Stimulated activated CD4-positive, alpha-beta T cell treated with anti-CD3 and anti-CD28 coated beads, Interleukin-2, amount 100 ng/mL, for 4 hours (primary cell): ENCODE measurements at regions not wholly inside any gene's neighbourhood (a gene's known extent, or its start where the extent isn't known, plus 50 kb on each side); places are given as distances from the start of the nearest gene placed in this dataset.

Experiments used
- DNase-seq: peaks from one replicate; pipeline ENCODE4 v3.0.0-alpha.2; 2020; ENCODE audit warnings: low read depth

DNA sequence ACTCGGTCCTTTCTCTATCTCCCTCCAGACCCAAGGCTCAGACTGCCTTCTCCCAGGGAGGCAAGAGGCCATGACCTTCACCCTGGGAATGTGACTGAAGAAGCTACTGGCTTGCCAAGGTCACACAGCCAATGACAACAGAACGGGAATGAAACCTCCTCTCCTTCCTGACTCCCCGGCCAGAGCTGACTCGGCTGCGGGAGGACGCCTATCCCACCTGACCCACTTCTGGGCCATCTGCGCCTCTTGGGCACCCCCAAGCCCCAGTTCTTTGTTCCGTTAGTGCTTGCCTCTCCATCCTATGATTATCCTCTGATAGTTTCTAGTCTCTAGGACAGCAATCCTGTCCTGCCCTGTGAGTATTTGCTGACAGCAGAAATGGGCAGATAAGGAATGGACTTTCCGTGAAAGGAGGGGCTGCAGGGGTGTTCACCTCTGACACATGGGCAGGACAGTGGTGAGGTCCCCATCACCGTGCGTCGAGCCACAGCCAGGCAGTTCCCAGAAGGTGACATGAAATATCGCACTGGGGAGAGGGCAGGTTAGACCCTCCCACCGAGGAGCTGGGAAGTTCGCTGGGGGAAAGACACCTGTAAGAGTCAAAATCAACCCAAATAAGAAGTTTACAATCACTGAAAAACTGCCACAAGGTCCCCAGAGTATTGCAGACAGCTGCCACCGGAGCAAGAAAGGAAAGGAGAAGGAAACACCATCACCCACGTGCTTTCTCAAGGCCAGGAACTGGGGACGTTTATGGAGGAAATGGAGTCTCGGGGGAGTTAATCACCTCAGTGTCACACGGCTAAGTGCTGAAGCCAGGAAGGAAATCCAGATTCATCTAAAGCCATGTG, 63.0 kb downstream of the INSIG1 start:
- no peak for DNase-seq

DNA sequence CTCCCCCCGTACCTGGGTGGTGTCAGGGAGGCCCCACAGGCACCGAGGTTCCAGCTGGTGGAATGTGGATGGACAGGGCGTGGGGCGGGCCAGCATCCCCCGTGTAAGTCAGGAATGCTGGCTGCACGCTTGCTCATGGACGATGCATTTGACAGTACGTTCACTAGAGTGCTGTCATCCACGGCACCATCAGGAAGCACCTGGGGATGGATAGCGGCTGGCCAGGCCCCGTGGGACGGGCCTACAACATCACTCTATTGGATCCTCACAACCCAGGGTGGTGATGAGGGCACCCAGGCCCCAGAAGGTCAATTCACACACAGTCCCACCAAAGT, 63.6 kb downstream of the INSIG1 start:
- DNase-seq: no peak

DNA sequence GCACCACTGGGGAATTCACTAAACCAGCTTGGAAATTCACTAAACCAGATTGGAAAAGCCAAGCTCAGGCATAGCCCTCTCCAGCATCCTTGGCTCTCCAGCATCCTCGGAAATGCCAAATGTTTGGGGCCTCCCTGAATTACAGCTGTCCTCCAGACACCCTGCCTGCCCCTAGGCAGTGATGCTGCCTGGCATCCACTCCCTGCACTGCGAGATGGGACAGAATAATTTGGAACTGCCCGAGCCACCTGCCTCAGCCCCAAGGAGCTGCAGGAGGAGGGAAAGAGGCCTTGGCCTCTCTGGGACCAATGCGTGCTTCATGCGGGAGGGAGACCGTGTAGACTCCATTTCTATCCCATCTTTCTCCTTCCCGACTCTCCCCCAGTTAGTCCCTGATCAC, 64.3 kb downstream of the INSIG1 start:
- DNase-seq: no peak

DNA sequence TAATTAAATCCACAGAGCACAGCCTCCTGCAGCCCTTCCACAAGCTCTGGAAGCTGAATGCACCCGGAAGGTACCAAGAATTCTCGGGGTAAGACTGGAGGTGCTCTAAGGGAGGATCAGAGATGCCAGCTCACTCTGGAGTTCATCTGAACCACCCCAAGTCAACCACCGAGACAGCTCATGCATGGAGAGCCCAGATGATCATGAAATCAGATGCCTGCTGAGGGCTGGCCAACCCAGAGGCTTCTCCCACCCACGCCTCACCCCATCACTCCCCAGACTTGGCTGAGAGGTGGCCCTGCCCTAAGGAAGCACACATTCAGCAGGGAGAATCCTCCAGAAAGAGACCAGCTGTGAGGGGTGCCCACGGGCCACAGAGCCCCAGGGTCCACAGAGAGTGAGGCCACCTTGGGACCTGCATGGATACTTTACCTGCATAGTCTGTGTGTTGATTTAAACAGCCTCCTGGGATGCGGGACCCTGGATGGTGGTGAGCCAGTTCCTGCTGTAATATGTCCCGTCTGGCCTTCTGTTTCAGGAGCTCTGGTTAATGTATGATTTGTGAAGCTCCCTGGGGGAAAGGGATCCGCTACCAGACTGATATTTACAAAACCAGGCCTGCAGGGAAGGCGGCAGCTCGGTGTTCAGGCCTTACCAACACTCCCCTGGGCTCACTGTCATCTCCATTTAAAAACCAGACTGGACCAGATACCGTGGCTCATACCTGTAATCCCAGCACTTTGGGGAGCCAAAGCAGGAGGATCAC, 64.9 kb downstream of the INSIG1 start:
- no peak for DNase-seq

DNA sequence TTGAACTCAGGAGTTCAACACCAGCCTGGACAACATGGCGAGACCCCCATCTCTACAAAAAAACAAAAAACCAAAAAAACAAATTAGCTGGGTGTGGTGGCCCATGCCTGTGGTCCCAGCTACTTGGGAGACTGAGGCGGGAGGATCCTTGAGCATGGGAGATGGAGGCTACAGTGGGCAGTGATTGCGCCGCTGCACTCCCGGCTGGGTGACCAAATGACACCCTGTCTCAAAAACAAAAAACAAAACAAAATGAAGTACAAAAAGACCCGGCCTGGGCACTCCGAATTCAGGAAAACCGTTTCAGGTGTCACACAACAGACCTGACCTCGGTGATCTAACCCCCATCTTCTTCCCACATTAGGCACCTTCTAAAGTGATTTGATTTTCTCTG, 65.5 kb downstream of the INSIG1 start:
- no peak for DNase-seq

DNA sequence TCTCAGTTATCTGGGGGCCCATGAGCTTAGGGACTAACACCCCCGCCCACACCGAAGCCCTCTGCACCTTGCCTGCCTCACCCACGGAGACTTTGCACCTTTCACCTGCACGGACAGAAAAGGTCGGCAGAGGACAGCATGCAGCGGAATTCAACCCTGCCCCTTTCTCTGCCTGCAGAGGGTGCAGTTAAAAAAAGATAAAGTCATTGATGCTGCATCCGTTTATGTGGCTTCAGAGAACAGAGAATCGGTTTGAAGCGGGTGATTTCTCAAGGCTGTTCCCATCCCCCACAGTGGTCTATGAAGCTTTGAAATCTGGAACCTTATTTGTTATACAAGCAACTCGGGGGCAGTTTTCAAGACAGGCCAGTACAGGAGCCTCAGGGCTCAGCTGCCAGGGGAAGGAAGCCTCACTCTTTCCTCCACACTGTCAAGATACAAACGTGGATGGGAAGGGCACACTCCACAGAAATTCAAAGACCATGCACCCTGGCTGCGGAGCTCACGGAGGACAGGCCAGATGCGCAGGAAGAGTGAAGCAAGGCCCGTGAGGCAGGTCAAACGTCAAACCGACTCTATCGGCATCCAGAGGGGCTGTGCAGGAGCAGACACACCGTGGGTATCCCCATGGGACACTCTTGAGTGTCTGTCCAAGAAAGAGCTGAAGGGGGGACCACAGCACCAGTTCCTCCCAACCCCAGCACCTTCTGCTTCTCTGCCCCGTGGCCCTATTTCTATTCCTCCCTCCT, 66.3 kb downstream of the INSIG1 start:
- DNase-seq: no peak

DNA sequence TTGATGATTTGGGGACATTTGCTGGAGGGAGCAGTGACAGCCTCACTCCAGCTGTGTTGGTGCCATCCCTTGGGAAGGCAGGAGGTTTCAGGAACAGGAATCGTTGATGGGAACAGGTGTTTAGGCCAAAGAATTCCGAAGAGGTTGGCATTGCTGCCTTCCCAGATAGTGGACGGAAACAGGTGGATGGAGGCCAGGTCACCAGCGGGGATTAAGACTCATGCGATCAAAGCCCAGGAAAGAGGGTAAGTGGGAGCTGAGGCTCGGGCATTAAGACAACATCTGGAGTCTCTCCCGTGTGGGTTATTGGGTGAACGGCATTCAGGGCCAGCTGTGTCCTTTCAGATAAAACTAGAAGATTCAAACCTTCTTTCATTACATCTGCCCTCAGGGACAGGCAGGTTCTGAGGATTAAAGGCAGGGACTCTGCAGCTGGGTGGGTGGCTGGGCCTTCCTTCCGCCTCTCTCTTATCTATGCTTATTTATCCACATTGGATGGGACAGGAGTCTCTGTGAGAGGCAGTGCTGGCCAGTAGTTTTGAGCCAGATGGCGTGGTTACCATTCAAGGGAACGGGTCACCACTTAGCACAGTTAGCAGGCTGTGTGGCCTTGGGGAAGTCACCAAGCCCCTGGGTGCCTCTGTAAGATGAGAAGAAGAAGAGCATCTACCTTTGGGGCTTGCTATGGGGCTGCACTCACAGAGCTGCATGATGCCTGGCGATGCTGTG, 67.6 kb downstream of the INSIG1 start:
- no peak for DNase-seq

DNA sequence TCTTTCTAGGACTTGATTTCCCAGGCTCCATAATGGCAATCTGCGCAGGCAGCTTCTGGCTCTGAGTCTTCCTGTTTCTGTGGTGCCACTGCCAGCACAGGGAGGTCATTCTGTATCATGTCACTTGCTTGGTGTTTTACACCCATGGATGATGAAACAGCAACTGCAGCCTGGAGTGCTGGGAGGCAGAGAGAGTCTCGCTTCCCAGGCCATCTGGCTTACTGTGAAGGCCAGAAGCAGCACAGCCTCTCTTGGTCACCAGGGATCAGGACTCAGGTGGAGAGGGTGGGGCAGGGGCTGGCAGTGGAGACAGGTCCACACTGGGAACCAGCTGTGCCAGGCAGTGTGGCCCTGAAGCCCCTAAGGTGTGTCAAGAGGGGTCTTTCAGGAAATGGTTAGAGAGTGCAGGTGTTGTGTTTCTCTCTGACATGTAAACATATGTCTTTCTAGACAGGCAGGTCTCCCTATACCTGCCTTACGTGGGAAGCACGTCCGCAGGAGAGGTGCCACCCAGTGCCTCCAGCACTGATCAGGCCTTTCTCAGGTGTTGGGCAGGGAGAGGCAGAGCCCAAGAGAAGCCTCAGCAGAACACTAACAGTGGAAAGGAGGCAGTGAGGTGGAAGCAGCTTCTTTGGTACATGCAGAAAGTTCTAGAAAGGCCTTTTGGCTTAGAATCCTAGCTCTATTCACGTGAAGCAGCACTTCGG, 71.4 kb downstream of the INSIG1 start:
- no peak for DNase-seq

DNA sequence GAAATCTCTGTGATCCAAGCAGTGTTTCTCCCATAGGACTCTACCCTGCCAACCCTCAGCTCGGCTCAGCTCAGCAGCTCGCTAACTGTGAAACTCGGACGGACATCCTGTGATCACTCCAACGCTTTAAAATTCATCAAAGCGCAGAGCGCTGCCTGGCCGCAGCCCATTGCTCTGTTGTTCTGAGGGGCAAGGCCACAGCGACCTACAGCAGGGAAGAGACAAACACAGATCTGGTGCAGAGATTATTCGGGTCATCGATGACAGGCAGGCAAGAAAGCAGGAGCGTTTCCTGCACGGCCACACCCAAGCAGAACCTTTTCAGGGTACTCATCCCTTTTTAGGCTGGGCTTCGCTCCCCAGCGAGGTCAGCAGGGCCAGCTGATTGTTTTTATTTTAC, 72.1 kb downstream of the INSIG1 start:
- no peak for DNase-seq

DNA sequence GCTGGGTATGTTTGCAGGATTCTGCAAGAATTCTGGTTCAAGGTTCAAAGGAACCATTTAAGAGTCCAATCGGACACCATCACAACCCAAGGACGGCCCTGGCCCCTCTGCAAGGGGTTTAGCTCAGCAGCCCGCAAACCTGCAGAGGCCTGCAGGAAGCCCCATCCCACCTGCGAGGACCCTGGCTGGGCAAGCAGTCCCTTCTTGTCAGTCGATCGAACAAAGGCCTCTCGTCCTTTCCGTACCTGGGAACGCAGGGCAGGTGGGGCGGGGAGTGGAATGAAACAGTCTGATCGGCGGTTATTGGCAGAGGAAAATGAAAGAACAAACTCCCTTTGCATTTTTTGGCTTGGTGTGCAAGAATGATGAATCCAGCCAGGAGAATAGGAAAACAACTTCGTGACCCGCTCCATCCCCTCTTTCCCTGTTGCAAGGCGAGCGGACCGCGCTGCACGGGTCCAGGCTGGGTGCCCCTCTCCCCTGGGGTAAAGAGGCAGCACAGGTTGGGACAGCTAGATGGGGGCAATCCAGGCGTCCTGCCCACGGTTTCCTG, 73.7 kb downstream of the INSIG1 start:
- no peak for DNase-seq

DNA sequence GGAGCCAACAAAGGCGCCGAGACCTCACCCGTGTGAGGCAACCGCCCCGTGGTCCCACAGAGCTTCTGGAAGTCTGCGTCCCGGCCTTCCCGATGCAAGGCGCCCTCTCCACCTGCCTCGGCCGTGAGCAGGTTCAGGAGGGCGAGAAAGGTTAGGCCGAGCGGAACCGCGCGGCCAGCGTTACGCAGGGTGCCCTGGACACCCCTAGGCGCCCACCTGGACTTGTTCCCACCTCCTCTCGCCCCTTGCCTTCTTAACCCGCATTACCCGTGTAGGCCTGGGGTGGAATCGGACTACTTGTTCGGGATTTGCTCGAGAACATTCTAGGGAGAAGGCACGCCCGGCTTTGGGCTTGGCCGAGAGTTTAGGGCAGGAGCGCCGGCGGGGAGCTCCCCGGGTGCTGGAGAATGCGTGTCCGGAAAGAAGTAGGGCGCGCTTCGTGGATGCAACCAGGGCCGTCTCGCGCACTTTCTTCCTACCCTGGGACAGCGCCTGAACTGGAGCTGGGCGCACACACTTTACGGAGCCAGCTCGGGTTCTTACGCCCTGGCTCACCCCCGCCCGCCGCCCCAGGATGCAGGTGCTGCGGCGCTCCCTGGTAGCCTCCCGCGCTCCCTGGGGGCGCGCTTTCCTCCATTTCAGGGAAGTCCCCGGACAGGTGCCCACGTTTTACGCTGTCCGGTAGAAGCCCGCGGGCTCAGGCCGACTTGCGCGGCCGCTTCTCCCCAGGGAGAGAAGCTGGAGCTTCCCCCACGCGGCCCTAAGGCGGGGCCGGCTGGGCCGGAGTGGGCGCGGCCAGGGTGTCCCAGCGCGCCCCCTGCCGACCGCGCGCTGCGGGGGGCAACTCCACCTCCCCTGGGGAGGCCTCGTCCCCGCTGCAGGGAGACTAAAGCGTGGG, 74.5 kb downstream of the INSIG1 start:
- no peak for DNase-seq

DNA sequence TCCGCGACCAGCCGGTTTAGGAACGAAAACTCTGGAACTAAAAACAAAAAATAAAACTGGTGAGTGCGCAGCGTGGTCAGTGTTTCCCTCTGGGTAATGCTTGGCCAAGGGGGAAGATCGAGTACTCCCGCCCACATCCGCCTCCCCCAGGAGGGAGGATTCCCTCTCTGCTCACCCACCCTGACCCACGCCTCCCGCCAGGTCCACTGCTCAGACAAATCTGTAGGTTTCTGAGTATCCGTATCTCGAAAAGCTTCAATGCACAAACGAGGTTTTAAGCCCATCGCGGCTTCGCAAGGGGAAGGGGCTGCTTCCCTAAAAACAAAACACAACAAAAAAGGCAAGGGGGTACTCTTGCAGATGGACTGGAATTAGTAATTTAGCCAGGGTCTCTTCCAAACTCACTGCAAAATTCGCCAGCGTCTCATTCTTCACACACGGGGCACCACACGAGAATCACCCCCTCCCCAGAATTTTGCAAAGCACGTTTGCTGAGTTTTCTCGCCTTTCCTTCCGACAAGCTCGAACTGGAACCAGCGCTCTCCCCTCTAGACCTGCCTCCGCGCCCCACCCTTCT, 75.2 kb downstream of the INSIG1 start:
- DNase-seq: no peak

DNA sequence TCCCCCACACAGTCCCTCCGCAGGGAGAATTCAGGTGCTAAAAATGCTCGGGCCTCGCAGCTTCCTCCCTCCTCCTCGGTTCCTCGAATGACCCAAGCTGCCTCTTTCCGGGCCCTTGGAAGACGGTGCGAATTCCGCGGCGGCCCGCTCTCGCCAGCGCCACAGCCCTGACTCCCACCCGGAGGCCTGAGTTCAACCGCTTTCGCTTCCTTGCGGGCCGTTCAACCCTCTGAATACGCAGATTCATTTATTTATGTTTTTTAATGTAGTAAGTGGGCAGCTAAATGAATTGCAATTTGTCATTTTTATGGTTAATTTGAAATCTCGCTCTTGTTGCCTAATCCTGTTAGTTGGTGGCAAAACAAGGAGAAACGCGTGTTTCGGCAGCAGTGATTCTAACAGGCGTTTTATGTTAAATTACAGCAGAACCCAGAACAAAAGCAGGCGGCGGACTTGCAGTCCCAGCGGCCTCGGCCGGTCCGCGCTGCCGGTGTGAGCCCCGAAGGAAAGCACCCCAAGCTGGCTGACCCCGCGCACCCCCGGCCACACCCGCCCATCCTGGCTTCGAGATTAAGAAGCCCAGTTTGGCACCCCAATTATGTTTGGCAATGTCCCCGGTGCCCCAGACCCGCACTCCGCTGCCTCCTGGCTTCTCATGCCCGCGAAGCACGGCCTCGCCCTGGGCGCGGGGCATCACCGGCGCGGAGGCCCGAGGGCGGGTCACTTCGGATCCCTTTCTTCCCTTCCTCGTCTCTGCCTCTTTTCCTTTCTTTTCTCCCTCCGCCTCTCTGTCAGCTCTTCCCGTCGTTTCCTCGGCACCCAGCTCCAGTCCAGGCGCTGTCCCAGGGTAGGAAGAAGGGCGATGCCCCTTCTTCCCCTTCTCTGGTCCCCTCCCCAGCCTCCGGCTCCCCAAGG, 75.9 kb downstream of the INSIG1 start:
- no peak for DNase-seq

DNA sequence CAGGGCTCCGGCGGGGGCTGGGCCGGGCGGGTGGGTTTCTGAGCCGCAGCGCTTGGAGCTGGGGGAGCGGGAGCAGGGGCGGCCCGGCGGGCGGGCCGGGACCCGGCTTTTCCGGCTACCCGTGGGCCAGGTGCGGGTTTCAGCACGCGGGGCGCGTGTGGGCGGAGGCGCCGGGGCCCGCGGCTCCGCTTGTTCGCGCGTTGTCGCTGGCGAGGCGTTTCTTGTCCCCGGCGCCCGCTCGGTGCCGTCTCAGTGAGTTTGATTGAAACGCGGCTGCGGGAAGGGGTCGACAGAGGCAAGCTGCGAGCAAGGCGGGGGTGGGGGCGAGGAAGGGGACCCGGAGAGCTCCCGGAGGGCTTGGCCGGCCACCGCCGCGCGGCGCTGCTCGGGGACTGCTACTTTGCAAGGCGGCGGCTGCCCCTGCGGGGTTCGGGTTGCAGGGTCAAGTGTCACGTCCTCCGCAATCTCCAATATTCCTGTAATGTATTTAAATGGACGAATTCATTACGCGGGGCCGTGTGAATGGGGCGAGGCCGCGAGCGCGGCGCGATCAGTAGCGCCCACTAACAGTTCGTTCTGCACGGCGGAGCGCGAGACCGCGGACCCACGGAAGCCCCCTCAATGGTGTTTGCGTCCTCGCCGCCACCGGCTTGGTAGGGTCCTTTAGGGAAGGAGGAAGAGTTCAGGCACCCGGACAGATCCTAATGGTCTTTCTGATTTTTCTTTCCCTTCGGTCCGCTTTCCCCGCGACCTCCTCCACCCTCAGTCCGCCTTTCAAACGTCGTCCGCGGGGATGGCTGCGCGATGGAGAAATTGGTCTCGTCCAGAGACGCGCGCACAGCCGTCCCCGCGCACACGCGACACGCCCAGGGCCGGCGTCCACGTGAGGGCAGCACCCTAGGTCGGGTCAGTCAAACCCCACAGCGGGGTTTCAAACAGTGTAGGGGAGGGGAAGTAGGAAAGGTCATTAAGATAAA, 76.9 kb downstream of the INSIG1 start:
- no peak for DNase-seq

DNA sequence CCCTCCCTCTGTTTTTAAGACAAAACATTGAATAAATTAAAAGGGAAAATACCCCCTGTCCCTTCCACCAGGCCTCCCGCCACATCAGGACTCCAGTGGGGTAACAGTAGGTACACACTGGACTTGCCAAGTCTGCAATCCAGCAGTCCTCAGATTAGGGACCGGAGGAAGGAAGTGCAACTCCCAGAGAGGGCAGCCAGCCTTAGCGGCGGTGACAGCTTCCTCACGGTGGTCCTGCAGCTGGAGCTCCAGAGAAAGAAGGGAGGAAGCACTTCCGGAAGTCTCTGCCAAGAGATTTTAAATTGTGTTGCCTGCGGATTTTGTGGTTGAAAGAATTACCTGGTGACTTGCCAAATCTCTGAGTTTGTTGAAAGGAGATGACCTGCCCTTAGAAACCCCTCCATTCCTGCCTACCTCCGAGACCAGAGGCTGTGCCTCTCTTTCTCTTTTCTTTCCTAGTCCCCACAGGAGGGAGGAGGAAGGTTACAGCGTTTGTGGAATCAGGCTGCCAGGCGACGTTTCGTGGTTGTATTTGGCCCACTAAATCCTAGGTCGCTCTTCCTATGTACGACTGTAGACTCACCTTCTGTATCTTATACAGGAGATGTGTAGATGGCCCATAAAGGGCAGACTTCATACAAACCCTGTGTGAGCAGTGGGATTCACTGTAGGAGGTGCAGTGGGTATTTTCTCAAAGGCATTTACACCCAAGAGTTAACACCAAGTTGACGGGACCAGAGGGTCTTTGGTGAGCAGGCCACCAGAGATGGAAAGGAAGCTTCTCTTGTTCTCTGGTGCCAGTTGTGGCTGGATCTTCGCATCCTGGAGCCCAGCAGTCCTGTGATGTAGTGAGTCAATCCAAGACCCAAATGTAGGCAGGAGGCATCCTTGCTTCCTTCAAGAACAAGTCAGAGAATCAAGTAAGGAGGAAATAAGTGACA, 77.9 kb downstream of the INSIG1 start:
- no peak for DNase-seq

DNA sequence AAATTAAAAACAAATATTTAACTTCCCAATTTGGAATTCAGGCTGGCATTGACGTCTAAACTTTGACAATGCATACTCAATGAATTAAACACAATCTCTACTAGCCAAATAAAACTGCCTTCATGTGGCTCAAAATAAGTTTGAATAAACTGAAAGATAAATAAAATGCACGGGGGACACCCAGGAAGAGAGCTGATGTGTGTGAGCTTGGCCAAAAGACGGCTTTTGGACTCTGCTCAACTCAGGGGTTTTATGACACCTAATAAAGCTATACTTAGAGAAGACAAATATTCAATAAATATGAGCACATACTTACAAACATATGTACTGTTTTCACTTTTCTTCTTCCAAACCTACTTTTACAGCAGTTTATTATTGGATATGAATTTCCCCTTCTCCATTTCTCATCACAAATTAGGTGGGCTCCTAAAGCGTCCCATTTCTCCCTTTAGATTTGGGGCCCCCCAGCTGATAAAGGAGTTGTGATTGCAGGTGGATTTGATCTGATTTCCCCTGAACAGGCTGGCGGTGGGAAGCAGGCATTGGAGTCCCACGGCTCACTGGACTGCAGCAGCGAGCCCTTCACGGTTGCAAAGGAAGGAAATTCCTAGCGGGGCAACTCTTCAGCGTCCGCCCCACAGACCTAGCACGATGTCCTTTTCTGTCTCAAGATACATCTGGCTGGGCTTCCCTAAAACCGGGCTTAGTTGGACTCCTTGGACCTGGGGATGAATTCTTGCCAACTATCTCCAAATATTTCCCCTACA, 79.6 kb downstream of the INSIG1 start:
- no peak for DNase-seq
